Dermis microvascular lymphatic vessel endothelial cell (primary cell): ENCODE measurements at regions not wholly inside any gene's neighbourhood (a gene's known extent, or its start where the extent isn't known, plus 50 kb on each side); places are given as distances from the start of the nearest gene placed in this dataset.
"Not testable (repeated sequence)": the region's sequence is repeated elsewhere in the genome, so short reads cannot be mapped to it uniquely, and the experiment has no call there.

Experiments
- DNase-seq, 2 donors: peaks; one replicate each; pipeline versions ENCODE4 v3.0.0 to v3.0.0-alpha.2; 2010; ENCODE audit warnings: low read depth in 2 of 2

GRCh38 chr10:29828956-29829355 lies 194.2 kb upstream of the SVIL start:
- peak; percentile 38 to 39 for DNase-seq

- peak; percentile 40 to 66 for DNase-seq
These were observed 193.7 kb upstream of the SVIL start for GRCh38 chr10:29828440-29828894.

GRCh38 chr10:29827512-29827911 lies 192.7 kb upstream of the SVIL start:
- no peak for DNase-seq

- DNase-seq = peak; percentile 80 to 92
These were observed 192.2 kb upstream of the SVIL start for GRCh38 chr10:29826801-29827450.

GRCh38 chr10:29826221-29826620 lies 191.4 kb upstream of the SVIL start:
- no peak for DNase-seq

GRCh38 chr10:29823553-29824080 lies 188.8 kb upstream of the SVIL start:
- DNase-seq = no peak

GRCh38 chr10:29820890-29821461 lies 186.2 kb upstream of the SVIL start:
- DNase-seq = no peak

GRCh38 chr10:29816801-29817558 lies 182.2 kb upstream of the SVIL start:
- no peak for DNase-seq

GRCh38 chr10:29815572-29815971 lies 180.8 kb upstream of the SVIL start:
- DNase-seq = no peak

GRCh38 chr10:29811751-29812427 lies 177.1 kb upstream of the SVIL start:
- DNase-seq = peak; percentile 40 to 75

GRCh38 chr10:29810816-29811215 lies 176.0 kb upstream of the SVIL start:
- DNase-seq = no peak

- not testable (repeated sequence) for DNase-seq
These were observed 175.5 kb upstream of the SVIL start for GRCh38 chr10:29810231-29810630.

- DNase-seq = no peak
These were observed 174.6 kb upstream of the SVIL start for GRCh38 chr10:29809383-29809782.

- peak in 1 of 2 donors; percentile 64 for DNase-seq
These were observed 172.5 kb upstream of the SVIL start for GRCh38 chr10:29807163-29807806.

GRCh38 chr10:29806350-29806788 lies 171.6 kb upstream of the SVIL start:
- no peak for DNase-seq

GRCh38 chr10:29805134-29805723 lies 170.5 kb upstream of the SVIL start:
- no peak for DNase-seq

- DNase-seq = peak; percentile 78 to 97
These were observed 169.5 kb upstream of the SVIL start for GRCh38 chr10:29804025-29804852.

- DNase-seq = no peak
These were observed 167.4 kb upstream of the SVIL start for GRCh38 chr10:29802171-29802570.

- peak; percentile 79 to 92 for DNase-seq
These were observed 164.3 kb upstream of the SVIL start for GRCh38 chr10:29798921-29799690.
